Panc1 (cell line): ENCODE measurements at regions not wholly inside any gene's neighbourhood (a gene's known extent, or its start where the extent isn't known, plus 50 kb on each side); places are given as distances from the start of the nearest gene placed in this dataset.

ENCODE experiments used
- ATAC-seq: fragments of 200-7000 bp; cut with Tn5 transposase; 2 replicates; pipeline ENCODE4 v1.9.1; 2020; ENCODE audit warnings: mild to moderate bottlenecking, moderate library complexity
- BruUV-seq: library from RNA; stranded (reverse); fragments of 400-500 nt; replicated peaks from 2 replicates; lab custom pipeline; 2021; lab: Mats Ljungman, UMichigan
- CTCF ChIA-PET: fragments of 300-600 bp; sonication (Branson Sonifier 250); formaldehyde crosslinking; loops from one replicate; lab custom pipeline; 2022; ENCODE audit warnings: antibody characterized with exemption; lab: Charles Lee
- POLR2A ChIA-PET: fragments of 300-600 bp; sonication (Branson Sonifier 250); formaldehyde crosslinking; loops from one replicate; lab custom pipeline; 2022; ENCODE audit warnings: antibody characterized with exemption; lab: Charles Lee
- DNase-seq: peaks from one replicate; pipeline ENCODE4 v3.0.0-alpha.2; 2010; ENCODE audit warnings: low read depth, low spot score
- H3K27ac ChIP-seq: 2 replicates; pipeline ENCODE4 v1.5.1; 2011; ENCODE audit warnings: mild to moderate bottlenecking, low read length, inconsistent platforms
- H3K27me3 ChIP-seq: fragments of 200-500 bp; sonication (Bioruptor generic); 2 replicates; pipeline ENCODE4 v1.6.0; 2014; ENCODE audit warnings: low read length, inconsistent platforms; ENCODE audit not compliant: control insufficient read depth, insufficient read depth
- H3K36me3 ChIP-seq: fragments of 200-500 bp; sonication (Bioruptor generic); 2 replicates; pipeline ENCODE4 v1.5.1; 2014; ENCODE audit warnings: inconsistent platforms, mild to moderate bottlenecking, low read length, moderate library complexity; ENCODE audit not compliant: control insufficient read depth, insufficient read depth
- H3K4me1 ChIP-seq: 2 replicates; pipeline ENCODE4 v1.5.1; 2011; ENCODE audit warnings: inconsistent platforms, mild to moderate bottlenecking, low read length, moderate library complexity; ENCODE audit not compliant: control insufficient read depth, insufficient read depth
- H3K4me3 ChIP-seq, 2 experiments: 2 replicates each; pipeline ENCODE4 v1.5.1; 2011 to 2012; ENCODE audit warnings: low read depth in 2 of 2, low read length in 2 of 2, mild to moderate bottlenecking in 2 of 2, inconsistent platforms in 1 of 2, moderate library complexity in 1 of 2
- H3K9me3 ChIP-seq: fragments of 200-500 bp; sonication (Bioruptor generic); 2 replicates; pipeline ENCODE4 v1.5.1; 2014; ENCODE audit warnings: low read depth, mild to moderate bottlenecking, inconsistent platforms, low read length, moderate library complexity; ENCODE audit not compliant: control insufficient read depth, insufficient read depth
- POLR2AphosphoS5 ChIP-seq: IDR thresholded peaks from 2 replicates; pipeline ENCODE4 v1.6.1; 2012; ENCODE audit warnings: mild to moderate bottlenecking, low read depth, low read length, moderate library complexity
- REST ChIP-seq, 2 experiments: IDR thresholded peaks; 2 replicates each; pipeline ENCODE4 v1.6.1; 2011 to 2012; ENCODE audit warnings: low read depth in 2 of 2, control low read depth in 1 of 2, low read length in 1 of 2, mild to moderate bottlenecking in 1 of 2, moderate library complexity in 1 of 2; ENCODE audit not compliant: insufficient read depth in 1 of 2
- SIN3A ChIP-seq: IDR thresholded peaks from 2 replicates; pipeline ENCODE4 v1.6.1; 2012; ENCODE audit warnings: low read depth, mild to moderate bottlenecking, low read length, moderate library complexity, borderline replicate concordance; ENCODE audit not compliant: insufficient read depth
- TCF7L2 ChIP-seq: IDR thresholded peaks from 2 replicates; pipeline ENCODE4 v1.6.1; 2011; ENCODE audit warnings: mild to moderate bottlenecking, low read depth, low read length, inconsistent platforms
- in situ Hi-C: cut with HindIII; loops from 2 replicates; pipeline ENCODE4 v1.10.0; 2016; ENCODE audit warnings: low sequenced_read_pairs, low pct_unique_long_range_greater_than_20kb
- intact Hi-C: fragments of 100-400 bp; cut with micrococcal nuclease; formaldehyde crosslinking; loops from one replicate; pipeline ENCODE4 v1.10.0; 2022; ENCODE audit not compliant: unreplicated experiment
- TF ChIP-seq, protein P1 (sequence below): fragments of 450-650 bp; IDR thresholded peaks from 2 replicates; pipeline ENCODE4 v1.5.1; 2017; ENCODE audit warnings: mild to moderate bottlenecking

- in situ Hi-C loops (no loop called here), intact Hi-C loops (loop anchor here (2.0 to 5.0 kb wide), 2 partner anchors 146 to 1225 kb away; no protein-coding TSS in a partner anchor)
- H3K4me1 ChIP-seq, result no peaks in the 10 kb centered on the region
- H3K9me3 ChIP-seq, result no peaks in the 10 kb centered on the region
- POLR2A ChIA-PET, result no interaction called here
- no peak overlapping the region for H3K27ac ChIP-seq
- CTCF ChIA-PET, result no interaction called here
- H3K36me3 ChIP-seq, result no peaks in the 10 kb centered on the region
- no peak for TF ChIP-seq POLR2AphosphoS5
- TF ChIP-seq, protein P1, sequence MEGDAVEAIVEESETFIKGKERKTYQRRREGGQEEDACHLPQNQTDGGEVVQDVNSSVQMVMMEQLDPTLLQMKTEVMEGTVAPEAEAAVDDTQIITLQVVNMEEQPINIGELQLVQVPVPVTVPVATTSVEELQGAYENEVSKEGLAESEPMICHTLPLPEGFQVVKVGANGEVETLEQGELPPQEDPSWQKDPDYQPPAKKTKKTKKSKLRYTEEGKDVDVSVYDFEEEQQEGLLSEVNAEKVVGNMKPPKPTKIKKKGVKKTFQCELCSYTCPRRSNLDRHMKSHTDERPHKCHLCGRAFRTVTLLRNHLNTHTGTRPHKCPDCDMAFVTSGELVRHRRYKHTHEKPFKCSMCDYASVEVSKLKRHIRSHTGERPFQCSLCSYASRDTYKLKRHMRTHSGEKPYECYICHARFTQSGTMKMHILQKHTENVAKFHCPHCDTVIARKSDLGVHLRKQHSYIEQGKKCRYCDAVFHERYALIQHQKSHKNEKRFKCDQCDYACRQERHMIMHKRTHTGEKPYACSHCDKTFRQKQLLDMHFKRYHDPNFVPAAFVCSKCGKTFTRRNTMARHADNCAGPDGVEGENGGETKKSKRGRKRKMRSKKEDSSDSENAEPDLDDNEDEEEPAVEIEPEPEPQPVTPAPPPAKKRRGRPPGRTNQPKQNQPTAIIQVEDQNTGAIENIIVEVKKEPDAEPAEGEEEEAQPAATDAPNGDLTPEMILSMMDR, result peak; percentile 55
- peak; percentile 2 for DNase-seq
- H3K27me3 ChIP-seq, result no peaks in the 10 kb centered on the region
- no peak overlapping the region for H3K4me3 ChIP-seq
- ATAC-seq, result peak; percentile 77; the same call in 1 of the 2 replicates
- no TSS peak for BruUV-seq
Observed at GRCh38 chr13:33931397-33932311, 113.7 kb downstream of the RFC3 start.

DNA sequence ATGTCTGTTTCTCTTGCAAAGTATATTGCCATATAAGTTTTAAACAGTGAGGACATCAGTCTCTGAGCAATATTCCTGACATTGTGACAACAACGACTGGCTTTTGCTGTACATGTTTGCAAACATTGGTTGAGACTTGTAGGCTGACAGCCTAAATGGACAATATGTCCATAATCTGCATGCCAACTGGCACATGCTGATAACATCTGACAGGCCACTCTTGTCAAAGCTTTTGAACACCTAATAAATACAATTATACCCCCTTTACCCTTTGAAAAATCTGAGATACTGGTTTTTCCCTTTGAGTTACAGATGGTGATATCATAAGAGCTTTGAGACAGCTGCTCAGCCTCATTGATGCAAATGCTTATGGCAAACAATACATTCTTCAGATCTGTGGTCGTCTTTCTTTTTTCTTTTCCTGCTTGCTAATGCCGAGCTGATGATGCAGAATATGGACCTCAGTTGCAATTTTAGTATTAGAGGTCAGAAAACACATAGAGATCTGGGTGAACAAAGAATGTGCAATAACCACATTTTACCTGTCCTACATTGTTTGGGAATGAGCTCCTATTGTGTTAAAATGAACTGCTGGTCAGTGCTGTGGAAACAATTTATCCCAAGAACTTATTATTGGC is 114.9 kb downstream of the RFC3 start:
- TF ChIP-seq, protein P1, result no peak
- TF ChIP-seq TCF7L2, result no peak
- TF ChIP-seq REST (IDR thresholded peaks at IDR 0.05; ENCODE audit: insufficient read depth in 1 of 2, low read depth in 2 of 2, low read length in 1 of 2), result no peak
- no peak for TF ChIP-seq SIN3A
- TF ChIP-seq POLR2AphosphoS5, result no peak
- BruUV-seq, result no TSS peak
- POLR2A ChIA-PET, result no interaction called here
- CTCF ChIA-PET, result no interaction called here
- Histone ChIP-seq H3K27me3 (no peaks in the 10 kb centered on the region), H3K4me3 (no peak overlapping the region), H3K9me3 (no peaks in the 10 kb centered on the region), H3K4me1 (no peaks in the 10 kb centered on the region), H3K27ac (no peak overlapping the region), H3K36me3 (no peaks in the 10 kb centered on the region)
- DNase-seq (no peak), ATAC-seq (no peak)
- in situ Hi-C loops, result no loop called here
- intact Hi-C loops, result loop anchor here (5.0 kb wide), 1 partner anchor 144 kb away; no protein-coding TSS in a partner anchor
